ENCODE measurements at regions not wholly inside any gene's neighbourhood (a gene's known extent, or its start where the extent isn't known, plus 50 kb on each side); places are given as distances from the start of the nearest gene placed in this dataset.
A peak's percentile ranks its signal among the peaks of the same experiment; 100 is the strongest.

DNA sequence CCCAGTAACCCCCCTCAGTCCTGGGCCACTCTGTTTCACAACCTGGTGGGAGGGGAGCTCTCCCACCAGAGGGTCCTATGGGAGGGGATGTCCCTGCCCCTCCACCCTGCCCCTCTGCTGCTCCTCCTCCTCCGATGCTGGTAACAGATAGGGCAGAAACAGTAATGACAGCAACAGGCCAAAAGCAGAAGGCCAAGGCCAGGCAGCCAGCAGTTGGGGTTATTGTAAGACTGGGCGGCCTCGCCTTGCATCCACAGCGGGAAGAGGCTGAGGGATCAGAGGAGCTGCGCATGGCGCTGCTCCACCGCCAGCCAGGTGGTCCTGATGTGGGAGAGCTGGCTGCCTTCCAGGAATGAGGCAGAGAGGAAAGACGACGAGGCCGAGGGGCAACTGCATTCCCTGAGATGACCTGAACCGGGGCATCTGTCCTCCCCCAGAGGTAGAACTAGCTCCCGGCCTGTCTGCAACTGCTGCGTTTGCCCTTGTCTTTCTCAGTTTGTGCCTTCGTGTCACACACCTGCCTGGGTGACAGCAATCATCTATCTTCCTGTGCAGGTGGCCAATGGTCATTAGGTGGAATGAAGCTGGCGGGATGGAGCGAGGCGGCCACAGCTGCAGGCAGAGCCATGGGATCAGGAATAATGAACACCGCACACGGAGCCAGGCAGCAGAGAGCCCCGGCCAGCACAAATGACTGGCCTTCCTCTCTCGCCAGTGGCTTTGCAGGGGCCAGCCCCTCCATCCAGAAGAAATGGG, 54.0 kb upstream of the CACUL1 start:
- Histone ChIP-seq H2BK120ac (replicated peaks; ENCODE audit: low read depth, low read length) (no peak overlapping the region), H3K14ac (ENCODE audit: insufficient read length) (no peak overlapping the region), H3K79me1 (ENCODE audit: low read depth, low read length) (no peaks in the 10 kb centered on the region), H3K4me1 (replicated peaks in 1 of 4; ENCODE audit: control insufficient read depth in 3 of 4, insufficient read depth in 4 of 4, low read length in 3 of 4) (peaks cover 0 to 3% (median 1%) of the 10 kb centered on the region in 4 experiments; a peak in 1 of 7 replicates), H2AFZ (ENCODE audit: low read length) (peak overlapping the region; percentile 53; the same call in 1 of the 2 replicates), H3K4me2 (ENCODE audit: insufficient read depth in 1 of 2, low read depth in 2 of 2, low read length in 2 of 2) (no peak overlapping the region), H4K20me1 (replicated peaks in 1 of 2; ENCODE audit: control insufficient read depth in 1 of 2, insufficient read depth in 2 of 2, low read length in 2 of 2) (no peaks in the 10 kb centered on the region), H3K27me3 (replicated peaks in 1 of 4; ENCODE audit: control insufficient read depth in 3 of 4, extremely low read depth in 1 of 4, insufficient read depth in 3 of 4, low read length in 3 of 4) (no peaks in the 10 kb centered on the region), H4K5ac (ENCODE audit: insufficient read length, low read depth, low read length) (no peak overlapping the region), H3K23me2 (ENCODE audit: low read depth, low read length) (no peaks in the 10 kb centered on the region), H2AK5ac (ENCODE audit: low read depth, low read length) (no peak overlapping the region), H4K8ac (ENCODE audit: extremely low read depth, insufficient read depth, low read length) (no peak overlapping the region), H3K9ac (replicated peaks in 1 of 4; ENCODE audit: extremely low read depth in 1 of 4, low read depth in 3 of 4, low read length in 3 of 4) (no peak overlapping the region), H4K91ac (replicated peaks; ENCODE audit: insufficient read length, low read length) (no peak overlapping the region), H2BK12ac (ENCODE audit: low read depth, low read length) (no peak overlapping the region), H3K4me3 (ENCODE audit: extremely low read depth in 1 of 4, insufficient read depth in 2 of 4, low read depth in 3 of 4, low read length in 4 of 4) (no peak overlapping the region), H3K18ac (ENCODE audit: extremely low read depth, low read length) (no peak overlapping the region), H3K23ac (ENCODE audit: insufficient read length) (no peak overlapping the region), H2BK20ac (ENCODE audit: low read length) (no peak overlapping the region), H3K36me3 (ENCODE audit: control insufficient read depth in 2 of 4, insufficient read depth in 4 of 4, low read length in 3 of 4) (no peaks in the 10 kb centered on the region), H3K79me2 (ENCODE audit: control insufficient read depth in 1 of 2, insufficient read depth in 2 of 2, low read length in 2 of 2) (no peaks in the 10 kb centered on the region), H2BK5ac (ENCODE audit: low read depth, low read length) (no peak overlapping the region), H3K4ac (replicated peaks; ENCODE audit: insufficient read length, low read depth, low read length) (no peak overlapping the region), H3K9me3 (ENCODE audit: insufficient read depth in 2 of 2, low read depth in 1 of 2, low read length in 1 of 2) (no peaks in the 10 kb centered on the region), H2BK15ac (ENCODE audit: low read length) (no peak overlapping the region), H3K27ac (ENCODE audit: low read depth, low read length) (no peak overlapping the region), H3K56ac (replicated peaks; ENCODE audit: insufficient read length, low read depth, low read length) (no peak overlapping the region)
- ChIA-PET CTCF (ENCODE audit: partially characterized antibody) (no interaction called here), POLR2A (ENCODE audit: partially characterized antibody) (no interaction called here)
- DNase-seq (ENCODE audit: low read depth in 1 of 2, low spot score in 2 of 2) = no peak
- FAIRE-seq = no peak
- WGBS, 2 experiments (ENCODE audit: extremely low coverage in 1 of 2, insufficient coverage in 1 of 2, insufficient read length in 1 of 2, insufficient replicate concordance in 2 of 2, low coverage in 1 of 2, low lambda C conversion rate in 2 of 2, missing lambda C conversion rate in 1 of 2) = 90% methylated on average over 20 of the region's 21 CpGs; no CpG with 5 or more reads in 1 of the 2 experiments
- TF ChIP-seq CTCF (IDR thresholded peaks at IDR 0.05; ENCODE audit: control extremely low read depth in 1 of 3, insufficient read depth in 1 of 3, low read depth in 1 of 3, low read length in 3 of 3) (no peak), HDAC6 (IDR thresholded peaks at IDR 0.05; ENCODE audit: low read depth, low read length) (no peak), FOSL1 (IDR thresholded peaks at IDR 0.05; ENCODE audit: insufficient read depth, low read depth, low read length) (no peak), MAX (IDR thresholded peaks at IDR 0.05) (no peak), NRF1 (IDR thresholded peaks at IDR 0.05; ENCODE audit: low read depth, low read length) (no peak), BCL11A (IDR thresholded peaks at IDR 0.05; ENCODE audit: low read depth in 2 of 2, low read length in 2 of 2) (no peak), GABPA (IDR thresholded peaks at IDR 0.05; ENCODE audit: borderline replicate concordance, insufficient read depth, low read length) (no peak), TCF12 (IDR thresholded peaks at IDR 0.05; ENCODE audit: low read depth, low read length) (no peak), TAF7 (optimal IDR thresholded peaks at IDR 0.05; ENCODE audit: borderline replicate concordance, low read depth, low read length) (no peak), POLR2A (IDR thresholded peaks at IDR 0.05; ENCODE audit: control extremely low read depth in 1 of 2, low read depth in 2 of 2, low read length in 2 of 2) (no peak), BACH1 (IDR thresholded peaks at IDR 0.05; ENCODE audit: low read length) (no peak)

Data from H1 (cell line).